ENCODE measurements at regions not wholly inside any gene's neighbourhood (a gene's known extent, or its start where the extent isn't known, plus 50 kb on each side); places are given as distances from the start of the nearest gene placed in this dataset.
"Not testable (repeated sequence)": the region's sequence is repeated elsewhere in the genome, so short reads cannot be mapped to it uniquely, and the experiment has no call there.

GRCh38 chr7:63561911-63562310 lies 436.7 kb upstream of the ZNF722 start:
- H3K79me2 ChIP-seq (ENCODE audit: control insufficient read depth, insufficient read depth, low read length); H3K9me1 ChIP-seq (replicated peaks; ENCODE audit: control insufficient read depth, extremely low read depth, insufficient read depth, low read length); POLR2A ChIA-PET; dilution Hi-C loops (cut with MboI; ENCODE audit: extremely low pct_ligation_motif_present, low sequenced_read_pairs); H3K4me2 ChIP-seq (ENCODE audit: insufficient read depth, low read length); BruUV-seq (replicated peaks); H3K9me3 ChIP-seq (replicated peaks; ENCODE audit: control insufficient read depth, insufficient read depth, low read length); H3K9ac ChIP-seq (replicated peaks; ENCODE audit: extremely low read depth, insufficient read depth, low read length); H3K27me3 ChIP-seq (ENCODE audit: control insufficient read depth in 2 of 2, insufficient read depth in 2 of 2, low read length in 2 of 2); H3K4me1 ChIP-seq (ENCODE audit: control insufficient read depth, extremely low read depth, insufficient read depth, low read length); H3K4me3 ChIP-seq (replicated peaks in 1 of 3; ENCODE audit: insufficient read depth in 1 of 3, low read depth in 1 of 3, low read length in 3 of 3); H2AFZ ChIP-seq (ENCODE audit: low read depth, low read length); DNase-seq (ENCODE audit: low read depth, low spot score); H4K20me1 ChIP-seq (replicated peaks; ENCODE audit: control insufficient read depth, extremely low read depth, insufficient read depth, low read length); FAIRE-seq; H3K36me3 ChIP-seq (ENCODE audit: control insufficient read depth in 2 of 2, extremely low read depth in 1 of 2, insufficient read depth in 2 of 2, low read length in 2 of 2); intact Hi-C loops (cut with micrococcal nuclease); CTCF ChIA-PET; H3K27ac ChIP-seq (ENCODE audit: insufficient read depth, low read depth, low read length): not testable (repeated sequence)

- H3K9ac ChIP-seq (replicated peaks; ENCODE audit: extremely low read depth, insufficient read depth, low read length); H3K27ac ChIP-seq (ENCODE audit: insufficient read depth, low read depth, low read length); FAIRE-seq; POLR2A ChIA-PET; DNase-seq (ENCODE audit: low read depth, low spot score); intact Hi-C loops (cut with micrococcal nuclease); H3K4me1 ChIP-seq (ENCODE audit: control insufficient read depth, extremely low read depth, insufficient read depth, low read length); H3K27me3 ChIP-seq (ENCODE audit: control insufficient read depth in 2 of 2, insufficient read depth in 2 of 2, low read length in 2 of 2); H3K79me2 ChIP-seq (ENCODE audit: control insufficient read depth, insufficient read depth, low read length); H3K4me3 ChIP-seq (replicated peaks in 1 of 3; ENCODE audit: insufficient read depth in 1 of 3, low read depth in 1 of 3, low read length in 3 of 3); H3K9me3 ChIP-seq (replicated peaks; ENCODE audit: control insufficient read depth, insufficient read depth, low read length); BruUV-seq (replicated peaks); H2AFZ ChIP-seq (ENCODE audit: low read depth, low read length); H4K20me1 ChIP-seq (replicated peaks; ENCODE audit: control insufficient read depth, extremely low read depth, insufficient read depth, low read length); H3K36me3 ChIP-seq (ENCODE audit: control insufficient read depth in 2 of 2, extremely low read depth in 1 of 2, insufficient read depth in 2 of 2, low read length in 2 of 2); H3K9me1 ChIP-seq (replicated peaks; ENCODE audit: control insufficient read depth, extremely low read depth, insufficient read depth, low read length); CTCF ChIA-PET; H3K4me2 ChIP-seq (ENCODE audit: insufficient read depth, low read length); dilution Hi-C loops (cut with MboI; ENCODE audit: extremely low pct_ligation_motif_present, low sequenced_read_pairs): not testable (repeated sequence)
These were observed 436.1 kb upstream of the ZNF722 start for GRCh38 chr7:63562364-63563060.

GRCh38 chr7:63563151-63563940 lies 435.3 kb upstream of the ZNF722 start:
- H3K27me3 ChIP-seq (ENCODE audit: control insufficient read depth in 2 of 2, insufficient read depth in 2 of 2, low read length in 2 of 2); H3K36me3 ChIP-seq (ENCODE audit: control insufficient read depth in 2 of 2, extremely low read depth in 1 of 2, insufficient read depth in 2 of 2, low read length in 2 of 2); H3K4me3 ChIP-seq (replicated peaks in 1 of 3; ENCODE audit: insufficient read depth in 1 of 3, low read depth in 1 of 3, low read length in 3 of 3); H4K20me1 ChIP-seq (replicated peaks; ENCODE audit: control insufficient read depth, extremely low read depth, insufficient read depth, low read length); H3K27ac ChIP-seq (ENCODE audit: insufficient read depth, low read depth, low read length); DNase-seq (ENCODE audit: low read depth, low spot score); H2AFZ ChIP-seq (ENCODE audit: low read depth, low read length); POLR2A ChIA-PET; BruUV-seq (replicated peaks); H3K4me2 ChIP-seq (ENCODE audit: insufficient read depth, low read length); CTCF ChIA-PET; H3K79me2 ChIP-seq (ENCODE audit: control insufficient read depth, insufficient read depth, low read length); H3K9me3 ChIP-seq (replicated peaks; ENCODE audit: control insufficient read depth, insufficient read depth, low read length); H3K9ac ChIP-seq (replicated peaks; ENCODE audit: extremely low read depth, insufficient read depth, low read length); FAIRE-seq; H3K9me1 ChIP-seq (replicated peaks; ENCODE audit: control insufficient read depth, extremely low read depth, insufficient read depth, low read length); H3K4me1 ChIP-seq (ENCODE audit: control insufficient read depth, extremely low read depth, insufficient read depth, low read length); intact Hi-C loops (cut with micrococcal nuclease); dilution Hi-C loops (cut with MboI; ENCODE audit: extremely low pct_ligation_motif_present, low sequenced_read_pairs): not testable (repeated sequence)

GRCh38 chr7:63564882-63565281 lies 433.8 kb upstream of the ZNF722 start:
- H3K27me3 ChIP-seq (ENCODE audit: control insufficient read depth in 2 of 2, insufficient read depth in 2 of 2, low read length in 2 of 2); H2AFZ ChIP-seq (ENCODE audit: low read depth, low read length); DNase-seq (ENCODE audit: low read depth, low spot score); H4K20me1 ChIP-seq (replicated peaks; ENCODE audit: control insufficient read depth, extremely low read depth, insufficient read depth, low read length); H3K4me3 ChIP-seq (replicated peaks in 1 of 3; ENCODE audit: insufficient read depth in 1 of 3, low read depth in 1 of 3, low read length in 3 of 3); H3K9ac ChIP-seq (replicated peaks; ENCODE audit: extremely low read depth, insufficient read depth, low read length); H3K9me1 ChIP-seq (replicated peaks; ENCODE audit: control insufficient read depth, extremely low read depth, insufficient read depth, low read length); H3K79me2 ChIP-seq (ENCODE audit: control insufficient read depth, insufficient read depth, low read length); dilution Hi-C loops (cut with MboI; ENCODE audit: extremely low pct_ligation_motif_present, low sequenced_read_pairs); H3K36me3 ChIP-seq (ENCODE audit: control insufficient read depth in 2 of 2, extremely low read depth in 1 of 2, insufficient read depth in 2 of 2, low read length in 2 of 2); H3K27ac ChIP-seq (ENCODE audit: insufficient read depth, low read depth, low read length); POLR2A ChIA-PET; H3K4me1 ChIP-seq (ENCODE audit: control insufficient read depth, extremely low read depth, insufficient read depth, low read length); FAIRE-seq; H3K4me2 ChIP-seq (ENCODE audit: insufficient read depth, low read length); intact Hi-C loops (cut with micrococcal nuclease); H3K9me3 ChIP-seq (replicated peaks; ENCODE audit: control insufficient read depth, insufficient read depth, low read length); BruUV-seq (replicated peaks); CTCF ChIA-PET: not testable (repeated sequence)

Measured in endothelial cell of umbilical vein (primary cell).